ENCODE measurements at regions not wholly inside any gene's neighbourhood (a gene's known extent, or its start where the extent isn't known, plus 50 kb on each side); places are given as distances from the start of the nearest gene placed in this dataset.
A peak's percentile ranks its signal among the peaks of the same experiment; 100 is the strongest.
"Not testable (repeated sequence)": the region's sequence is repeated elsewhere in the genome, so short reads cannot be mapped to it uniquely, and the experiment has no call there.

DNA sequence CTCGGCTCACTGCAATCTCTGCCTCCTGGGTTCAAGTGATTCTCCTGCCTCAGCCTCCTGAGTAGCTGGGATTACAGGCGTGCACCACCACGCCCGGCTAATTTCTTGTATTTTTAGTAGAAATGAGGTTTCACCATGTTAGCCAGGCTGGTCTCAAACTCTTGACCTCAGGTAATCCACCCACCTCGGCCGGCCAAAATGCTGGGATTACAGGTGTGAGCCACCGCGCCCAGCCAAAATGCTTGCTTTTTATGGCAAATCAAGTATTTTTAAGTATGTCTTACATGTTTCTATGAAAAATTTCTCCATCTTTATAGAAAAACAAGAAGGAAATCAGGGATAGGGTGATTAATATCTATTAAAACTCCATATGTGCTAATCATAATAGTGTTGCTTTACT is 959.1 kb downstream of the EPHA4 start:
- DNase-seq; intact Hi-C loops (cut with DNase I); ATAC-seq: not testable (repeated sequence)

DNA sequence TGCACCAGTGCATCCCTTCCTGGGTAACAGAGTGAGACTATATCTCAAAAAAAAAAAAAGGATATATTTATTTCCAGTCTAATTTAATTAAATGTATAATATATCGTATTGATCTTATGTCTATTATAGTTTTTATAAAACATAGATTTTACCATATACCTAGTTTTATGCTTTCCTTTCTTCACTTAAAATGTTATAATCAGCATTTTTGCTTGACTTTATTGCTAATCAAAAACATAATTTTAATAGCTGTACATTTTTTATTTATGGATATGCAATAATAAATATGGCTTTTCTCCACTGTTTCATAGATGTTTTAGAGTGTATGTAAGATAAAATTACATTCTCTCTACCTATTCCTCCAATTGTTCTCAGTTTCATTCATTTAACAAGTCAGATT is 958.0 kb downstream of the EPHA4 start:
- intact Hi-C loops (cut with DNase I): no loop called here
- DNase-seq (no peak), ATAC-seq (no peak)

DNA sequence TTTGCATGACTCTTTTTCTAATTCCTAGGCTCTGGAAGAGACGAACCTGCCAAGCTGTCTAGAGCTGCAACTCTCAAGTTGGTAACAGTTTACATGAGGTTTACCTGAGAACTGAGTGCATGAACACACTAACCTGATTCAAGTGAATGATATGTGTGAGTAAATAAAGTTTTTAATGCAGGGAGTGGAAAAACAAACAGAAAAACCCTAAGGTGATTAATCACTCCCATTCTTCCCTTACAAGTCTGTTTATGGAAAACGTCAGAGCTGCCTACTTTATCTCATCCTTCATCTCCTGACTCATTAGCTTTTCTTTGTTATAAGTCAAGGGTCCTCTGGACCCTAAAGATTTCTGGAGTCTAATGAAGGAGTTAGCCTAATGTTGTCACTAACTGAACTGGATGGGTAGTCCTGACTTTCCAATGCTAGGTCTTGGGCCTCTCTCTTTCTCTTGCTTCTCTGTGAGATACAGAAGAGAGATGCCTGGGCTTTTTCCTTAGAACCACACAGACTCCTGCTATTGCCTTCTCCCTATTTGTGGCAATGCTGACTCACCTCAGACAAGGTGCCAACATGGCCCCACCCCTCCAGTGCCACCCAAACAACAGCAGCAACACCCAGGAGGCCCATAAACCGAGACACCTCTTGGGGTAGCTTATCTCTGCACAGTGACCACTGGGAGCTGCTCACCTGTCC is 952.4 kb downstream of the EPHA4 start:
- intact Hi-C loops (cut with DNase I): no loop called here
- DNase-seq (no peak), ATAC-seq (no peak)

DNA sequence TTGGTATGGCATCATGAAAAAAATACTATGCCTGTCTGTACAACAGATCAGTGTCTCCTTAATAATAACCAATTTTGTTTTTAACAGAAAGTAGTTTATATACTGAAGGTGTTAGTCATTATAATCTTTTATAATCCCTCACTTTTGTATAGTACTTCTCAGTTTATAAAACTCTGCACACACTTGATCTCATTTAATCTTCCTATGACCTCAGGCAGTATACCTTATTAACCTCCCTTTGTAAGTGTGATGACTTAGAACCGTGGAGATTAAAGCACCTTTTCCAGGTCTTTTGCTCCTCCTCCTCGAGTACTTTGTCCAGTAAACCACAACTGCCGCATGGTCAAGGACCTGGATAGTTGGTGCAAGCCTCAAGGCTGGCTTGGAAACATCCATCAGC is 945.5 kb downstream of the EPHA4 start:
- intact Hi-C loops (cut with DNase I): no loop called here
- DNase-seq: no peak
- ATAC-seq: no peak

DNA sequence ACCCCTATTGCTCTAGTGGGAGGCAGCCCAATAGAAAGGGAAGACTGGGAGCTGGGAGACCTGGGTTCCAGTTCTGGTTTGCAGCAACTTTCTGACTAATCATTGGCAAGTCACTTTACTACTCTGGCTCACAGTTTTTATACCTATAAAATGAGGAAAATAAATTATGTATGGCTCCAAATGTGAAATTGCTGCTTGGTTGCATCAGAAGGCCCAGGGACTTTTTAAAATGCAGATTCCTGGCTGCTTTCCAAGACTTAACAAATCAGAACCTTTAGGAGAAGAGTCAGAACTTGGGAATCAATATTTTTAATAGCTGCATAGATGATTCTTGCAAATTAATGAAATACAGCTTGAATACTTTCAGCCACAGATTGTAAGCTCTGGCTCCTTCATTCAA is 943.9 kb downstream of the EPHA4 start:
- DNase-seq: no peak
- intact Hi-C loops (cut with DNase I): no loop called here
- no peak for ATAC-seq

DNA sequence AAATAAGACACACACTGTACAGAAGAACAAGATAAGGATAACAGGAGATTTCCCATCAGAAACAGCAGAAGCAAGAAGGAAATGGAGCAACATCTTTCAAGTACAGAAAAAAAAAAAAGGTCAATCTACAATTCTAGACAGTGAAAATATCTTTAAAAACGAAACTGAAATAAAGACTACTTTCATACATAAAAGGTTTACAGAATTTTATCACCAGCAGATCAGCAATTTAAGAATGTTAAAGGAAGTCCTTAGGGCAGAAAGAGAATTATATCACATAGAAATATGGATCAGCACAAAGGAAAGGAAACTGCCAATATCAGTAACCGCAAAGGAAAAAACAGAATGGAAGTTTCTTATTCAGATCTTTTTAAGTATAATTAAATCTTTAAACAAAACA is 931.0 kb downstream of the EPHA4 start:
- ATAC-seq: no peak
- intact Hi-C loops (cut with DNase I): no loop called here

DNA sequence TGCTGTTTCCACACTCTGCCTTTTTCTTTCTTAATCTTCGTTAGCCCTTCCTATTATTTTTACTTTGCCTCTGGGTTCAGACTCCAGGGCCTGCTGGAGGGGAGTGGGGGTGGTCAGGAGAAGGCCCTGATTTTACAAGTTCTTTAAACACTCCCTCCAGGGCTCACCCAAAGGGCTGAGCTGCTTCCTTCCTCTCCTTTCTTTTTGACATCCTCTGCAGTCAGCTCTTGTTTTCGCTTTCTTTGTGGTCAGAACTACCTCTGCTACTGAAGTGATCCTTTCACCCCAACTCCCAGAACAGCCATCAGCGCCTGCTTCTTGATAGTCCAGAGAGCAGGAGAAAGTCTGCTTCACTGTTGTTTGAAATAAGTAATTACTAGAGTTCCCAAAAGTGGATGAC is 925.7 kb downstream of the EPHA4 start:
- intact Hi-C loops (cut with DNase I): no loop called here
- ATAC-seq: no peak
- DNase-seq: no peak

More for the DNA sequence above, 931.0 kb downstream of the EPHA4 start:
- DNase-seq: no peak

DNA sequence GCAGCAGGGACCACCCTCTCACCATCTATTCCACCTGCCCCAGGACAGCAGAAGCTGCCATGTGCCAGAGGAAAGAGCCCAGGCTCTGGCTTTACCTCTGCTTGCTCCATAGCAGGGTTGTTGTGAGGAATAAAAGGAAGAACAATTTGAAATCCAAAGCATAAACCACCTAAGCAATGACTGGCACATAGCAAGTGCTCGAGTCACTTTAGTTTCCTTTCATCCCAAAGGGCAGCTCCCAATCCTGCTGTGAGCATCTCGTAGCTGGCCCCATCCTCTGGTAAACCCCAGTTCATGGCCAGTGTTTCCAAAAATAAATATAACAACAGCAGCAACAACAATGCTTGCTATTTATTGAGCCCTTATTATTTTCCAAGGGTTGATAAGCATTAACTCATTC is 923.5 kb downstream of the EPHA4 start:
- intact Hi-C loops (cut with DNase I): no loop called here
- ATAC-seq: no peak
- no peak for DNase-seq

DNA sequence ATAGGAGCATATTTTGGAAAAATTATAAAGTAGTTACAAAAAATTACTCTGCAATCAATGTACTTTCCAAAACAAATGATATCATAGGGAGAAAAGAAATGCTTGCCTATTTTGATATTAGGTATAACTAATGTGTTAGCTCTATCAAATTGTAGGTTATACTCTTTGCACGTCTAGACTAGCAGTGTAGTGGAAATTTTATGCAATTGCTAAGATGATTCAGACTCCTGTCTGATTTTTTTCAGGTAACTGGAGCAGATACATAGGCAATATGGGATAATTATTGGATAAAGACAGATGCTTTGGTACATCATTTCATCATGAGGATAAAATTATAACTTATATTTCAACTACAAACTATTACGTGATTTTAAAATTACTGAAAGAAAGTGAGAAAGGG is 918.3 kb downstream of the EPHA4 start:
- DNase-seq (no peak), ATAC-seq (no peak)
- intact Hi-C loops (cut with DNase I): no loop called here

DNA sequence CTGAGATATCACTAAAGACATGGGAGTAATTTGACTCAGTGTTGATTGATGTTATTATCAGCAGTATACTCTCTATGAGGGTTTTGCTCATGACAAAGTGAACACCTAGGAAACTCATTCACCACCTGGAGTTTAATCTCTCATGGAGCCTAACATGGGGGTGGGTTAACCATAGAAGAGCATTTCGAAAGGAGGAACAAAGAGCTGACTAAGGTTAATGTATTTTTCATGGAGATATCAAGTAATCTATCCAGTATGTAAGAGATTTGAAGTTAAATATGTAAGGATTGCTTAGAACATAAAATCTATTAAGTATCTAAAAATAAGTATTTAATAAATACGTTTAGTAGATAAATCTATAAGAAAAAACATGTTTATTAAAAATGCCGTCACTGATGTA is 917.8 kb downstream of the EPHA4 start:
- no peak for DNase-seq
- intact Hi-C loops (cut with DNase I): no loop called here
- ATAC-seq: no peak

DNA sequence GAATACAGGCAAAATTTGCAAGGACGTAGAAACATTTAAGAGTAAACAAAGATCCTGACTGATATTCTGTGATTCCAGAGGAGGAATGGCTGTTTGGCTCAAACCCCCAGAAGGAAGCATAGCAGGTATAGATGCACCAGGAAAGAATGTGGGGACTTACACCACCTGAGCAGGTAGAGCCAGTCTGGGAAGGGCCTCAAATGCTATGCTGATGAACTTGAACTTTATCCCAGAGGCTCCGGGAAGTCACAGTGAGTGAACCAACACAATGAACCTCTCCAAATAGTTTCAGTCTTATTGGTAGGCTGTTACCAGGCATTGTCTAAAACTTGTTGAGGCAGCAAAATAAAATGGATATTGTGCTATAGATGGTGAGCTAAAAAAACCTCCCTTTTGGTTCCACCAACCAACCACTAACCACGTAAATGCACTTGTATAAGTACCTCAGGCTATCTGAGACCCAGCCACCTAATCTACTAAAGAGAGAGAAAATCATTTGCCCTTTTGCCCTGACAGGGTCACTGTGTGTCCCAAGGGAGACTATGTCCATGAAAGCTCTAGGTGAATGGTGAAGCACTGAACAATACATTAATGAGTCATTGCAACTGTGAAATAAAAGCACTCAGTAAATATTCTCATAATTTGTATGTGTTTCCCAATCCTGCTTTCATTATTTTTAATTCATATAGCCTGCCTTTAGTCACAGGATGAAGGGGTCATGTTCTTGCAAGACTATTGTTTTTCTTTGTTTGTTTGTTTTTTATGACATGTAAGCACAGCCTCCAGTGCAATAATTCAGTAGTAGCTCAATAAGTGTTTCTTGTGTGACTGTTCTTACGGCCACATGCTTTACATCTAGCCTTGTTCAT is 911.6 kb downstream of the EPHA4 start:
- no peak for ATAC-seq

DNA sequence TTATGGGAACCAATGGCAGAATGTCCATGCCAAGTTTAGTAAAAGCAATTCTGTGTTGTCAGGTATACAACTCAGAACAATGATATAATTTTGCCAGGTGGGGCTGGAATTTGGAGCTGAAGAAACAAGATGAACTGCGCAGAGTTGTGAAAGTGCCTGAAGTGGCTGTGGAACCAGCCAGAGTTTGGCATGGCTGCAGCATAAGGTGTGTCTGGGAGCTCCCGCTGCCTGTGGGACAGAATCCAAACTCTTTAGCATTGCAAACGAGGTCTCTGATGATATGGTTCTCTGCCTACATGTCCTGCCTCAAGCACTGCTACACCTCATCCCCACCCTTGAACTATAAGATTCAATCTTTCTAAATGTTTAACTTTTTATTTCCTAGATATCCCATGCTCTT is 909.7 kb downstream of the EPHA4 start:
- intact Hi-C loops (cut with DNase I): no loop called here
- no peak for ATAC-seq
- no peak for DNase-seq

More for the DNA sequence above, 911.6 kb downstream of the EPHA4 start:
- DNase-seq: no peak
- intact Hi-C loops (cut with DNase I): no loop called here

DNA sequence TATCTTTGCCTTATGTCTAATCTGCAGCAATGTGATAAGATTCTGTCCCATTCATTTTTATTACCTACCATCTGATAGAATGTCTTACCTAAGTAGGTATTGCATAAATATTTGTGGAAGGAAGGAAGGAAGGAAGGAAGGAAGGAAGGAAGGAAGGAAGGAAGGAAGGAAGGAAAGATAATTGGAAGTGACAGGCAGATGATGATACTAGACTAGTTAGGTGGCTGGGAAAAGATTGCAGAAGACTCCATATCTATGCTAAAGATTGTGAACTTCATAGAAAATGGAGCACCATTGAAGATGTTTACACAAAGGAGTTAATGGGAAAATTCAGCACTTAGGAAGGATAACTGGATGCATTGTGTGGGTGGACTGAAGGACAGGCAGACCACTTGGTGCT is 909.0 kb downstream of the EPHA4 start:
- ATAC-seq (no peak), DNase-seq (no peak)
- intact Hi-C loops (cut with DNase I): no loop called here

DNA sequence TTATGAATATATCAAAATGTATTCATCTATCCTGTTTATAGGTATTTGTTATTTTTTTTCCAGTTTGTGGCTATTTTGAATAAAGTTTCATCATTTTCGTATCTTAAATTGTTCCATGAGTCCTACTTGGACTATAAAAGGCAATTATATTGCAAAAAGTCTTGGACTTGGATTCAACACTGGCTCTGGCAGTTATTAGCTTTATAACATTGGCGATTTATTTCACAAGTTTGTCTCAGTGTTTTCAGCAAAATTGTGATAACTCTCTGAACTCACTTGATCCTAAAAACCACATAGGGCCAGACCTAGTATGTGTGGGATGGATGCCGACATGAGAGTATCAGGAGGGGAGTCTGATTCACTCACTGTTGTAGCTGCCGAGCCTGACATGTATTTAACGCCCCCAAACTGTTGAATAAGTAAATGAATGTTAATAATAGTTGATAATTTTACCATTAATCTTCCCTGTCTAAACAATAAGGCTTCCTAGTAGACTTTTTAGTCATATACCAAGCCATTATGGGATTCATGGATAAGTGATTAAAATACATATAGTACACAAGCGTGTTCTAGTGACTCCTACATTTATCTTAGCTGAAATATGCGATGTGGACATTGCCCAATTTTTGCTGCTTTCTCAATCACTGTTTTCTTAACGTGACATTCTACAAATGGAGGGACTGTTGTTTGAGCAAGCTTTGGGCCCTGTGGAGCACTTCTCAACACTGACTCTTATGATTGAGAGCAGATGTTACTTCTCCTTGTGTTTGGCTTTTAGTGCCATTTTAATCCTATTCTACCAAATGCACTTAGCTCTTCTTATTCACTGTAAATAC is 907.6 kb downstream of the EPHA4 start:
- peak; percentile 89 for ATAC-seq
- intact Hi-C loops (cut with DNase I): no loop called here
- DNase-seq: no peak

DNA sequence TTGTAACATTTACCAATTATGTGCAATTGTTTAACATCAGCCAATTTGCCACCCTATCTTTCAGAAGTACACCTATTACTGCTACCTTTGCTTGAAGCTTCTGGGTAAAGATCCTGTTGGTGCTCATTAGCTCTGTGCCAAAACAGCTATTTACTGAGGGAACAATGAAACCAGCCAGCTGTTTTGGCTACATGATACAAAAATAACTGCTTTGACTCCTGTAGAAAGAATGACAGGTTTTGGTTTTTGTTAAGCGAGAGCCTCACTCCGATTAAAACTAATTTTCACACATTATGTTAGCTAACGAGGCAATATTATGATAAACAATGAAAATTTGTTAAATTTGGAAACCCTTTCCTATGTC is 907.0 kb downstream of the EPHA4 start:
- intact Hi-C loops (cut with DNase I): no loop called here
- ATAC-seq: peak in 1 of 2 donors; percentile 34
- no peak for DNase-seq

DNA sequence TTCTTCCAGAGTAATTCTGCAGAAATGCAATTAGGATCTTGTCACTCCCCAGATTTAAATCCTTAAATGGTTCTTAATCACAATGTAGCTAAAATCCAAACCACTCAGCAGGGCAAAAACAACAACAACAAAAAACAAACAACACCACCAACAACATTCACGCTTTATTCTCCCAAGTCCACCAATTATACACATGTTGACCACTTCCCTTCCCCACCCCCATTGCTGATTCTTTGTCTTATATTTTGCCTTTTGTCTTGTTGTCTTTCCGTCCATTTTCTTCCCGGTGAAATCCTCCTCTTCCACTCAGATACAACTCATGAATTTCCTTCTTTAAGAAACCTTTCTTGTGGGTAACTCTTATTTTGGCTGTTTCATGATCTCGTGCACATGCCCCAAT is 902.8 kb downstream of the EPHA4 start:
- ATAC-seq (no peak), DNase-seq (no peak)
- intact Hi-C loops (cut with DNase I): no loop called here

DNA sequence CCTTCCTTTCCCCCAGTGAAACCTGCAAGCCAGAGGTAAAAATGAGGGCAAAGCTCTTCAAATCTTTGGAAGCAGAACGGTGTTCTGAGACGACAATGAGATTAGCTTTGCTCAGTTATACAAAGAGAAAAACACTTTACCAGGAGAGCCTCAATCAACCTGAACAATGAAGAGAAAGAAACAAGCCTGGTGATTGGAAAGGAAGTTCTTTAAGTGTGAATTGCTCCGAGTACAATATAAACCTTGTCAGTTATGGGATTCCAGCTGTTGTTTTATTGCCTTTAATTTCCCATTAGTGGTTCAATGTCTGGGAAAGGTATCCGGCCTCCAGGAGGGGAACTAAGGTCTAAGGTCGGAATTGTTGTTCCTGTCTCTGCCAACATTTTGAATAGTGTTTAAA is 901.6 kb downstream of the EPHA4 start:
- DNase-seq: no peak
- intact Hi-C loops (cut with DNase I): loop anchor here in 1 of 2 donors (10.0 kb wide), 3 partner anchors 206 to 566 kb away; no protein-coding TSS in a partner anchor
- ATAC-seq: no peak

DNA sequence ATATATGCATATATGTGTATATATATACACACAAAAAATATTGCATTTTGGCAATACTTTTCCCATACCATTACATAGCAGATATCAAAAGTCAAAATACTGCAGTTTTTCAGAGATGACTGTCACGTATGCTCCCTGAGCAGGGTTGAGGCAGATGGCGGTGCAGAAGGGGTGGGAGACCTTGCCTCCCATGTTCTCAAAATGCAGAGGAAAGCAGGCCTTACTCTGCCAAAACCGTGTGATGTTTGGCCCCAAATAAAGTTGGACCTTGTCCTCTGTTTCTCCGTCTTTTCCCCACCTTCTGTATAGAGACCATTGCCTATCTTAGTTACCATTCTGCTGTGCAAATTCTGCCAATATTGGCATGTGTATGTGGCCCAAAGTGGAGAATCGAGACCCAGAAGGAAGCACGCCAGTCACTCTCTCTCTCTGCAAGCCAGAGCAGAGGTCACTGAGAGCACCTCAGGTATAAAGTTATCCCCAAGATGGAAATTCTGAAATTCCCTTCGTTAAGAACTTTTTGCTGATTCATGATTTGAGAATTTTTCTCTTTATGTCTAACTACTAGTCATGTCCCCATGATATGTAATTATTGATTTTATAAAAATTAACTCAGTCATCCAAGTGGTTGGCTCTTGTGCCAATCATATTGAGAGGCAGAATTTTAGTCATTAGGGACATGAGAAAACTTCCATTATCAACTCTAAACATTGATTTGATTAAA is 898.8 kb downstream of the EPHA4 start:
- DNase-seq (no peak), ATAC-seq (no peak)
- intact Hi-C loops (cut with DNase I): loop anchor here in 1 of 2 donors (10.0 kb wide), 3 partner anchors 209 to 569 kb away; no protein-coding TSS in a partner anchor

DNA sequence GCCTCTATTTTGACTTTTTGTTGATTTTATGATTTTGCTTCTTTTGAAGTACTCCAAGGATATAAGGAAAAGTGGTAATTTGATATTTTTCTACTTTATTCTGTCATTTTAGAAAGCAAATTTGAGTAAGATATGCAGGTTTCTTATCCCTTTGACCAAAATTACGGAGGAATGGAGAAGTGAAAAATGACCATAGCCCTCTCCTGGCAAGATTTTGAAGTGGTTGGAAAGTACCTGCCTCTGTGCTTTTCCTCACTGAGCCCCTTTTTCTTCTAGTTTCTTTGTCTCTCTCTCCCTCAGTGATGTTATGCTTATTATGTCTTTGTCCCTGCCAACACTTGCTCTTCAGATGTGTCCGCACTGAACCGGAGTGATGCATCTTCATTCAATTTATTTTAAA is 898.1 kb downstream of the EPHA4 start:
- DNase-seq (no peak), ATAC-seq (no peak)
- intact Hi-C loops (cut with DNase I): loop anchor here in 1 of 2 donors (10.0 kb wide), 3 partner anchors 209 to 569 kb away; no protein-coding TSS in a partner anchor
